C4-2B (cell line): ENCODE measurements at regions not wholly inside any gene's neighbourhood (a gene's known extent, or its start where the extent isn't known, plus 50 kb on each side); places are given as distances from the start of the nearest gene placed in this dataset.
"Not testable (repeated sequence)": the region's sequence is repeated elsewhere in the genome, so short reads cannot be mapped to it uniquely, and the experiment has no call there.

ENCODE experiments used
- H3K27ac ChIP-seq: fragments of 450-650 bp; 2 replicates; pipeline ENCODE4 v1.5.1; 2017
- ZFX ChIP-seq: fragments of 450-650 bp; IDR thresholded peaks from 2 replicates; pipeline ENCODE4 v1.6.1; 2017
- TF ChIP-seq, protein P1 (sequence below): fragments of 450-650 bp; conservative IDR thresholded peaks from 2 replicates; pipeline ENCODE4 v1.5.1; 2017; ENCODE audit warnings: mild to moderate bottlenecking

DNA sequence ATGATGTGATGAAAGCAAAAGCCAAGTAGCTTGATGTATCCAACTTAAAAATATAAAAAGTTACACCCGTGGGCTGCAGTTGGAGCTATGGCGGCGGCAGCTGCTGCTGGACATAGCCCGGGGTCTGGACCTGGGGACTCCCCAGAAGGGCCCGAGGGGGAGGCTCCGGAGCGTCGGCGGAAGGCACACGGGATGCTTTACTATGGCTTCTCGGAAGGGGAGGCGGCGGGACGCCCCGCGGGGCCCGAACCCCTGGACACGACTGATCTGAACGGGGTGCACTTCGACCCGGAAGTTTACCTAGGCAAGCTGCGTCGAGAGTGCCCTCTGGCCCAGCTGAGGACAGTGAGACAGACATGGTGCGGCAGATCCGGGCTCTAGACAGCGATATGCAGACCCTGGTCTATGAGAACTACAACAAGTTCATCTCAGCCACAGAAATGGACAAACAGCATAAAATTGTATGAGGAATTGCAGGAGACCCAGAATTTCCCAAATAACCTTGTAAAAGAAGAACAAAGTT lies 109.5 kb upstream of the EEF2KMT start:
- no peak overlapping the region for H3K27ac ChIP-seq
- TF ChIP-seq, protein P1, sequence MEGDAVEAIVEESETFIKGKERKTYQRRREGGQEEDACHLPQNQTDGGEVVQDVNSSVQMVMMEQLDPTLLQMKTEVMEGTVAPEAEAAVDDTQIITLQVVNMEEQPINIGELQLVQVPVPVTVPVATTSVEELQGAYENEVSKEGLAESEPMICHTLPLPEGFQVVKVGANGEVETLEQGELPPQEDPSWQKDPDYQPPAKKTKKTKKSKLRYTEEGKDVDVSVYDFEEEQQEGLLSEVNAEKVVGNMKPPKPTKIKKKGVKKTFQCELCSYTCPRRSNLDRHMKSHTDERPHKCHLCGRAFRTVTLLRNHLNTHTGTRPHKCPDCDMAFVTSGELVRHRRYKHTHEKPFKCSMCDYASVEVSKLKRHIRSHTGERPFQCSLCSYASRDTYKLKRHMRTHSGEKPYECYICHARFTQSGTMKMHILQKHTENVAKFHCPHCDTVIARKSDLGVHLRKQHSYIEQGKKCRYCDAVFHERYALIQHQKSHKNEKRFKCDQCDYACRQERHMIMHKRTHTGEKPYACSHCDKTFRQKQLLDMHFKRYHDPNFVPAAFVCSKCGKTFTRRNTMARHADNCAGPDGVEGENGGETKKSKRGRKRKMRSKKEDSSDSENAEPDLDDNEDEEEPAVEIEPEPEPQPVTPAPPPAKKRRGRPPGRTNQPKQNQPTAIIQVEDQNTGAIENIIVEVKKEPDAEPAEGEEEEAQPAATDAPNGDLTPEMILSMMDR = no peak
- no peak for TF ChIP-seq ZFX

DNA sequence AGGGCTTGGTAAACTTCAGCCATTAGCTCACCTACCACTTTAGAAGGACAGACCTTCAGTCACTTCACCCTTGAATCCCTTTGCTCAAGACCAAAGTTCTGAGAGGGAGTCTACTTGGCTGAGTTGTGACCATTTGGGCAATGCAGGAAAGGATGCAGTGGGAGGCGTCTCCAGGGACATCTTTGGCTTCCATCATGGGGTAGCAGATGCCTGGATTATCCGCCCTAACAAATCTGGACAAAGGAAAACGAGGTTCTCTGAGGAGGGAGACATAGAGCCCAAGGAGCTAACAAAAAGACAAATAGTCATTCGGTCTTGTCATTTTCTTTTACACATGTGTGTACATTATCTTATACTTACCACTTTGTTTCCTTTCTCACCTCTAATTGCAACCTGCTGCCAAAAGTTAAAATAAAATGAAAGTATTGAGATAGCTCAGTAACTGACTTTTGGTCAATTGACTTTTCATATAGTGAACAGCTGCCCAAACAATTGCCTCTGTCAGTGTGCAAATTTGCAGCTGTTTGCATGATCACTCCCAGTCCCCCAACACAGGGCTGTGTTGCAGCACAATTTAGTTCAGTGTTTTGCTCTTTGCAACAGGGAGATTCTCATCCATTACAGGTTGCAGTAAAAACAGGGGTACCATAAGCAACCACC lies 108.9 kb upstream of the EEF2KMT start:
- no peak for TF ChIP-seq ZFX
- TF ChIP-seq, protein P1 = no peak
- H3K27ac ChIP-seq = no peak overlapping the region

DNA sequence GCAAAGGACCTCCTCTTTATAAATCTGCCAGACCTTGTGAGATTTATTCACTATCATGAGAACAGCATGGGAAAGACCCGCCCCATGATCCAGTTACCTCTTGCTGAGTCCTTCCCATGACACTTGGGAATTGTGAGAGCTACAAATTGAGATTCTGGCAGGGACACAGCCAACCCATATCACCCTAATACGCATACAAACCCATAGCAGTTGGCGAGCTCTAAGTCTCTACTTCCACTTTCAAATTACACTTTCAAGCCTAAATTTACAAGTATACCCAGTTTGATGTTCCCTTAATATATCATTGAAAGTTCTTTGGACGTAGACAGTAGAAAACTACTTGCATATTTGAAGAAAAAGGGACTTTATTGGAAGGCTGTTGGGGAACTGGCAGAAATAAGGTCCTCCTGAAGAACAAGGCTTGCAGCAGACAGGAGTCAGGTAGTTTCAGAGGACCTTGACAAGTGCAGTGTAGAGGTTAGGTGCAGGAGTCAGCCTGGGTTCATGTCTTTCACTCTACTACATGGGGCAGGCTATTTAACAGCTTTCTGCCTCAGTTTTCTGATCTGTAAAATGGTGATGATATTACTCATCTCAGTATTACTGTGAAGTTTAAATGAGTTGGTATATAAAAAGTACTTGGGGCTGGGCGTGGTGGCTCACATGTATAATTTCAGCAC lies 107.9 kb upstream of the EEF2KMT start:
- no peak overlapping the region for H3K27ac ChIP-seq
- TF ChIP-seq, protein P1 = no peak
- no peak for TF ChIP-seq ZFX

DNA sequence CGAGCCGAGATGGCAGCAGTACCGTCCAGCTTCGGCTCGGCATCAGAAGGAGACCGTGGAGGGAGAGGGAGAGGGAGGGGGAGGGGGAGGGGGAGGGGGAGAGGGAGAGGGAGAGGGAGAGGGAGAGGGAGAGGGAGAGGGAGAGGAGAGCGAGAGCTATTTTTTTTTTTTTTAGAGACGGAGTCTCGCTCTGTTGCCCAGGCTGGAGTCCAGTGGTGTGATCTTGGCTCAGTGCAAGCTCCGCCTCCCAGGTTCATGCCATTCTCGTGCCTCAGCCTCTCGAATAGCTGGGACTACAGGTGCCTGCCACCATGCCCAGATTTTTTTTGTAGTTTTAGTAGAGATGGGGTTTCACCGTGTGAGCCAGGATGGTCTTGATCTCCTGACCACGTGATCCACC lies 106.1 kb upstream of the EEF2KMT start:
- H3K27ac ChIP-seq = not testable (repeated sequence)

DNA sequence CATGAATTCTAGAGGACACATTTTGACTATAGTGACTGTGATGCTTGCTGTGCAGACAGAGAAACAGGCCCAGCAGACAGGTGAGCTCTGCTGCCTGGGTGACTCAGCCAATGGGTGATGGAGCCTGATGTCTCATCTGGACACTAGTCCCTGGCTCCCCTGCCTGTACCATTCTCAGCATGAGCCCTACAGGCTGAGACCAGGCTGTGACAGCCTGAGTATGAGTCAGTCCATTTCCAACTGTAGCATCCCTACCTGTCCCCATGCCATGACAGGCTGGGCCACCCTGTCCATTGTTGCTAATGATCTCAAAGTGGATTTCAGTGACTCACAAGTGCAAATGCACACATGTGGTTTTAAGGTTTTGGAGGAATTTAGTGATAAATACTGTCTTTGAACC lies 102.5 kb upstream of the EEF2KMT start:
- TF ChIP-seq, protein P1 = no peak
- TF ChIP-seq ZFX = no peak
- no peak overlapping the region for H3K27ac ChIP-seq

DNA sequence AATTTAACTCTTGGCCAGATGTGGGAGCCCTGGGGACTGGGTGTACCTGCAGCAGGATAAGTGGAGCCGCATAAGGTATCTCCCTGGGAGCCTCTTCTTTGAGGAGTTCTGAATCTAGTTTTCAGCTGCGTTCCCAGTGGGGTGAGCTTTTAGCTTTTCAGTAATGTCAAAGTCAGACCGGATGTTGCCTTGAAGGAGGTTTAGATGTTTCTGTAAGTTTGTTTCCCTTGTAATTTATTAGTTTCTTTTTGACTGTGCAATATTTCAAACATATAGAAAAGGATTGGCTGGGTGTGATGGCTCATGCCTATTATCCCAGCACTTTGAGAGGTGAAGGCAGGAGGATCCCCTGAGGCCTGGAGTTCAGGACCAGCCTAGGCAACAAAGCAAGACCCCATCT lies 98.6 kb upstream of the EEF2KMT start:
- H3K27ac ChIP-seq = no peak overlapping the region
- TF ChIP-seq ZFX = no peak
- TF ChIP-seq, protein P1 = no peak

DNA sequence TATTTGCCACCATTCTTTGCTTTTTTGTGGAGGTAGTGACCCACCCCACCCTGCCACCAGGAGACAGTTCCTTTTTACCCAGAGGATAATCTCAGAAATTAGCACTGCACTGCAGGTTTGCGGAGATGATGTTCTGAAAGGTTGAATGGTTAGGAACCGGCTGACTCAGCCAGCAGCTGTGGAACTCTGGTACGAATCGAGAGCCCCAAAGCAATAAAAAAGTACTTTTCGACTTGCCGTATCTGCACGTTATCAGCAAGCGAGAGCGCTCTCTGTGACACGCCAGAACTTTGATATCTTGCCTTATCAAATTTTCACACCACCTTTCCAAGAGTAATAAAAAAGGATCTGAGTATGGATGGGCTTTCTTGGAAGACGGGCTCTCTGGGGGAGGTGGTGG lies 96.3 kb upstream of the EEF2KMT start:
- no peak overlapping the region for H3K27ac ChIP-seq
- TF ChIP-seq ZFX = no peak
- TF ChIP-seq, protein P1 = no peak
